GM21381 (cell line): ENCODE measurements at regions not wholly inside any gene's neighbourhood (a gene's known extent, or its start where the extent isn't known, plus 50 kb on each side); places are given as distances from the start of the nearest gene placed in this dataset.

Experiments
- ATAC-seq: cut with Tn5 transposase; IDR thresholded peaks from one replicate; pipeline ENCODE4 v1.9.1; 2021; ENCODE audit warnings: mild to moderate bottlenecking, moderate library complexity; ENCODE audit not compliant: unreplicated experiment

DNA sequence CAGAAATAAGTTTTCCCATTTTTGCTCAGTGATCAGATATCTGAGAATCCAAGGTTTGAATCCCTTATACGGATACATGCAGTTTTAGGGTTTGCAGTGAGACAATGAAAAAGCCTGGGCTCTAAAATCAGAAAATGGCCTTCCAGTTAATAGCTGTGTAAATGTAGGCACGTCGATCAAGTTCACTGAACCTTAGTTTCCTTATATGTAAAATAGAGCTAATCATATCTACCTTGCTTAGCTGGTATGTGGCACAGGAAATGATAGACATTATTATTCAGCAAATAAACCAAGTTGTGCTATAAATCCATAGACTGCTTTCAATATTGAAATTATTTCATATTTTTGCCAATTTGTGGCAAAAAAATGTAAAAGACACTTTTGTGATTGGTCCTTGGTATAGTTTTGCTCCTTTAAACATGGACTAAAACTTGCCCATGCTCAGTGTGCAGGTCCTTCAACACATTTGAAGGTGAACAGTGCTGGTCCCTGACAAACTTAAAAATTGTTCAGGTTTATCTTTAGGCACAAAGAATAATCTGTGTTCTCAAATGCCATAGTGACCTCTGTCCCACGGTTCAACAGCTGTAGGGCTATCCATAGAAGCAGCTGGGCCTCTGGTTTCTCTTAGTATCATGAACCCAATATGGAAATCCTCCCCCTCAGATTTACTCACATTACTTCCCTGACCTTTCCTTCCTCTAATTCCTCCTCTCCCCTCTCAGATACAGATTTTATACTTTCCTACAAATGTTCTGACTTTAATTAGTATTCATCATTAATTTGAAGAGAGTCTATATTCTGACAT, 51.0 kb downstream of the CCDC54 start:
- ATAC-seq, result no peak

GRCh38 chr3:107429320-107430181, 52.3 kb downstream of the CCDC54 start:
- ATAC-seq, result peak; percentile 36

DNA sequence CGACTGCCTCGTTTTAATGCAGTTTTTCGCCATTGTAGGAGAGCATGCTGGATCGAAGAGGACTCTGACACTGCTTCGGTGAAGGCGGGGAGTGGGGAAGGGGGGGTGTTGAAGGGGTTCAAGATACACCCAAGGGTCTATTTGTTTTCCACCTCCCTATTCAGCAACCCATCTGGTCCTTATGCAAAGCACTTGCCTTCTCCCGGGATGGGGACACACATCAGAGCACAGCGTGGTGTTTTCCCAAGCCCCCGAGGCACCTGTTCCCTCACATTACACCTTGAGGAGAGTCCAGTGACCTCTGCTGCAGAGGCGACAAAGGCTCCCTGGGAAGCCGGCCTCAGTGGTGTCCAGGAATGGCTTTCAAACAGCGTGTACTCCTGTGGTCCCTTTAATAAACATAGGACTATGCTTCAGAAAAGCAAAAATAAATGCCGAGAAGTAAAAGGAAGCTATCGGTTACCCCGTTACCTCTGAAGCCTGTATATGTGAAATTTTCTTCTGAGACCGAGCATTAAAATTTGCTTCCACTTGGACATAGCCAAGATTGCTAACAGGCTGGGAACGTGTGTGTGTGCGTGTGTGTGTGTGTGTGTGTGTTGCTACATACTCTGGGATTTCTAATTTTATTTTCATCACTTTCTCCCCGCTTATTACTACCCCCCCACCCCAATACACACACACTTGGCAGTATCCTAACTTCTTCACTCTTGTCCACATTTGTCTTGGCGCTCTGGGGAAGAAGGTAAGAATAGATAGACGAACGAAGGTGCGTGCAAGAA, 53.2 kb downstream of the CCDC54 start:
- ATAC-seq, result no peak

DNA sequence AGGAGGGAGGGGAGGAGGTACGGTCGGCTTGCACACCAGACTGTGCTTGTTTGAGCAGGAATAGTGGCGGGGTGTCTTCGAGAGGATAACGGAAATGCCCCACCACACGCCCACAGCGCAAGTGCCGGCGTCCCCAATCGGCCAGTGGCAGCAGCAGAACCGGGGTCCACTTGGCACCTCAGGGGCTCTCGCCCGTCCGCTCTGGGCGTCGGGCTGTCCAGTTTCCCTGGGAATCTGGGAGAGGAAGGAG, 53.7 kb downstream of the CCDC54 start:
- ATAC-seq, result peak; percentile 27

DNA sequence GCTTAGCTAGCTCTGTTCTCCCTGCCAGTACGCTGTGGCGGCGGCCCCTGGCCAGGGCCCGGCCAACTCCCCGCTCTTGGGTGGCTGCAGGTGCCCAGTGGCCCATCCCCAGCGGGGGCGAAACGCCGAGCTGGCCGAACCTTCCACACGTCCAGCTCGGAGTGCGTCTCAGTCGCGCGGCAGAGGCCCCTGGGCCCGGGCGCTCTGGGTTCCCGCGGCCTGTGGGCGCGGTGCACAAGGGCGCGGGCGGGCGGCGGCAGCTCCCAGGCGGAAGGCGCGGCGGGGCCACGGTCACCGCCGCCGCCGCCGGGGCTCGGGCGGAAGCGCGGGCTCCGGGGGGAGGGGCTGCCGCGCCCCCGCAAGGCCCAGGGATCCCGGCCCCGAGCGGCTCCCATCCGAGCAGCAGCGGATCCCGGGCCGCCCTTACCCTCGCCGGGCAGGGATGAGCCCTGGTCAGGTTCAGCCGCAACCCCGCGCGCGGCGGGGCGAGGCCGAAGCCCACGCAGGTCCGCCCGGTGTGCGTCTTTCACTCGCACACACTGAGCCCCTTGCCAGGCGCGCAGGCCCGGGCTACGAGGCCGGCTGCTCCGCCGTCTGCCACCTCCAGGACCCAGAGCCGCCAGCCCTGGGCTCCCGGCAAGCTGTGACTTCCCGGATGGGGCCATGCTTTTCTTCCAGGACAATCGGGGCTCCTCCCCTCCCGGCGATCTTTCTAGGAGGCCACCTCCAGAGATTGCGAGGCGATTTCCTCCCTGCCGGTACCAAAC, 54.2 kb downstream of the CCDC54 start:
- peak; percentile 67 for ATAC-seq

DNA sequence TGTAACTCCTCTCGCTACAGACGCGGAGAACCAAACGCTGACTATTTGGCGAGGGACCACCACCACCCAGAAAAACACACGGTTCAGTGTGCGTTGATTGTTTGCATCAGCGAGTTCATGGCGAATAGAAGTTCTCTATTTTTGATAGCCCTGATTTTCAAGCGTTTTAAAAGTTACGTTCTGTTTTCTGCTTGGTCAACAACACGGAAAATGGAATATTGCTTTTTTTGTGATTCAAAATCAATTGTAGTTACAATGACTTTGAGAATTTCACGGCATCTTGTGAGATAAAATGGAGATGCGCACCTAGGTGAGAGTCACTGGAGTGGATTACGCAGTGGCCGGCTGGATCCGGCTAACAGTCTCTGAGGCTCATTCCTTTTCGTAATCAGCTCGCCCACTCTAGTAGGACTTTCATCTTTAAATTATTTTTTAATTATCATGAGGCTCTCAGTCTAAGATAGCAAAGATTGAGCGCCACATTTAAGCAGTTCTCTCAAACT, 54.8 kb downstream of the CCDC54 start:
- ATAC-seq, result no peak

- ATAC-seq, result no peak
These were observed 55.4 kb downstream of the CCDC54 start for GRCh38 chr3:107432646-107433045.

DNA sequence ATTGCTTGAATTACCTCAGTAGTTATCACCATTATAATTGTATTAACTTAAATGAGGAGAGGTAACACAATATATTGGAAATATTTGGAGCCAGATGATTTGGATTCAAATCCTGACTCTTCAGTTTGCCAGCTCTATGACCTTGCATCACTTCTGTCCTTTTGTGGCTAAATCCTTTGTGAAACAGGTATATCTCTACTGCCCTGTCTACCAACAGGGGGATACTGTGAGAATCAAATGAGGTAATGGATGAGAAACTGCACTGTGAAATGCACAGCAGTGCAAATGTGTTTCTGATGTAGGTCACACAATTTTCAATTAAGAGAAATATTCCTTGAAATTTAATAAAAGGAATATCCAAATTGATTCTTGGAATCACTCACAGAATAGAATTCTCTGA, 58.8 kb downstream of the CCDC54 start:
- no peak for ATAC-seq

DNA sequence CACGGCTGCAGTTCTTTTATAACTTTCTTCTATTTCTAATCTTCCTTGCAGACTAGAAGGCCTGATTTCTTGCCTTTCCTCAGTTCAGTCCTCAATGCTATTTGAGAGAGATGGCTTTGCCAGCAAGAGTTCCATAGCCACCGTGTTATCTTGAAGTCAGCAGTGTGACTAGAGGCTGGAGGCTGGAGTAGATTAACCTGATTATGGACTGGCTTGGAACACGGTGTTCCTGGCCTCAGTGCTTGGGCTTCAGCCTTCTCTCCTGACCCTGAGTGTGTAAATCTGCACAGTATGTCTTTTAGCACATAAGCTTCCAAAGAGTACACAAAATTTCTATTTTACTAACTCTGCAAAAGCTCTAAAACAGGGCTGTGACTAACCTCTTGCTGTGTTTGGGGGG, 61.4 kb downstream of the CCDC54 start:
- no peak for ATAC-seq

GRCh38 chr3:107441617-107442016, 64.4 kb downstream of the CCDC54 start:
- no peak for ATAC-seq

DNA sequence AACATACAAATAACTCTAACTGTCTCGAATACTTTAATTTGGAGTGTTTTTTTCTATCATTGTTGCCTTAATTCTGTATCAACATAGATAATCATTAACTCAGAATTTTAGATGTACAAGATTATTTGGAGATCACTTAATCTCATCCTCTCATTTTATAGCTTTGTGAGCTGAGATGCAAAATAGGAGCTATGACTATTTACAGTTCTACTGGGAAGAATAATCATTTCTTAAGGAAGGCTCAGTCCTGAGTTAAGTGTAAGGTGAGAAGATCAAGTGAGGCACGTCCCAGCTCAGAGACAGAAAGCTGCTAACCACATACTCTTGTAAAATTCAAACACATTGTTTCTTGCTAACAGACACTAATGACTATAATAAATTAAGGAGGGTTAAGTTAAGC, 66.2 kb downstream of the CCDC54 start:
- ATAC-seq, result no peak

DNA sequence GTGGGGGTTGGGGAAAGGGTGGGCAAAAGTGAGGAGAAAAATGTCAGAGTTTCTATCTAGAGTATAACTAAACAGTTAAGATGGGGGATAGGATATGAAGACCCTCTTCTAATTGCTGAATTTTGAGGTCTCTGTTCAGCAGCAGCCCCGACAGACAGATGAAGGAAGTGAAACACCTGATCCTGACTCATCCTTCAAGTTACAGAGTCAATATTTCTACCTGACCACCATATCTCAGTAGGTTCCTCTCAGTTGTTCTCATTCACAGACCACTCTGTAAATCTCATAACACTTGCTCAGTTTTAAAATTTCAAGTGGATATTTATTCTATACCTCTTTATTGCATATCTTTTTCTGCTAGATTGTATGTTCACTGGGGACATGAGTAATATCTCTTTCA, 69.5 kb downstream of the CCDC54 start:
- ATAC-seq, result peak; percentile 58

- no peak for ATAC-seq
These were observed 72.4 kb upstream of the BBX start for GRCh38 chr3:107450254-107450893.

DNA sequence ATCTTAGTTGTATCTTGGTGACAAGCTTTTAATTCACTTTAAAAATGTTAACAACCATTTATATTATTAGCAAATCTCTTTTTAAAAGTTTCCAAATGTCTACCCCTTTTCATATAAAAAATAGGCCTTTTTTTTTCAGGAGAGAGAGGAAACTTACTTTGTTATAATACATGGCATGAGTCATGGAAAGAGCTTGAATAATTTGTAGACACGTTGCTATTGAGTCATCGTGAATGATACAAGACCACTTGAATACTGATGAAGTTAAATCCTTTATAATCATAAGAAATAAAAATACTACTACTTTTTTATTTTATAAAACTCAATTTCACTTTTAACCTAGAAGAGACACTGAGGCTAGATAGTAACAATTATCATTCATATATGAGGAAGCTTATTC, 70.3 kb upstream of the BBX start:
- ATAC-seq, result no peak

DNA sequence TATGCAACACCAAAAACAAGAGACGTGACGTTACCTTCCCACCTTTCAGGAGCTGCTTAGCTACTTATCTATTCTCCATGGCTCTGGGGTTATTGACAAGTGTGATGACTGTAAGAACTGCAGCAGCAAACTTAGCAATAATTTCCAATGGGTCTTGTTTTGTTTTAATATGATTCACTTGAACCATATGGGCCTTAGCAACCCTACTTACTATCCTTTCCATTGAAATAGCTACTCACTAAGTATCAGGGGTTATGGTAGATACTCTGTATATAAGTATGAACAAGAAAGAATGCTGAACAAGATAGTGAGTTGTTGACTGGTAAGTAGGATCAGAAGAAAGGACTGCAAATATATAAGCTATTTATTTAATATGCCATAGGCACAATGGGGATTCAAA, 69.3 kb upstream of the BBX start:
- ATAC-seq, result no peak

GRCh38 chr3:107455621-107456020, 67.1 kb upstream of the BBX start:
- no peak for ATAC-seq

GRCh38 chr3:107456501-107456900, 66.3 kb upstream of the BBX start:
- no peak for ATAC-seq

DNA sequence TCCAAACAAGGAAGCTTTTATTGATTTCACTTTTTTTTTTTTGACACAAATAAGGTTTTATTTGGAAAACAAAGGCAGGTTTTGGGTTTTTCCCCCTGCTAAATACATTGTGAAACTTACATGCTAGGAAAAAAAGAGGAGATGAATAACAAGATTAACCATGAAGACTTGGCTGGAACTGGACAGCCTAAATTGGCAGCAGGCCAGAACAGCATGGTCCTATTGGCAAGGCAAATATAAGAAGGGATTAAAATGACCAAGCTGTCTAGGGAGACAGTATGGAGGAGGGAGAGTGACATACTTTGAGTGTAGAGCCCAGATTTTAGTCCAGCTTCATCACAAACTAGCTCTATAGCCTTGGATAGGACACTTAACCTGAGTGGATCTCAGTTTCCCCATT, 63.9 kb upstream of the BBX start:
- ATAC-seq, result no peak

GRCh38 chr3:107461721-107462120, 61.0 kb upstream of the BBX start:
- ATAC-seq, result no peak

DNA sequence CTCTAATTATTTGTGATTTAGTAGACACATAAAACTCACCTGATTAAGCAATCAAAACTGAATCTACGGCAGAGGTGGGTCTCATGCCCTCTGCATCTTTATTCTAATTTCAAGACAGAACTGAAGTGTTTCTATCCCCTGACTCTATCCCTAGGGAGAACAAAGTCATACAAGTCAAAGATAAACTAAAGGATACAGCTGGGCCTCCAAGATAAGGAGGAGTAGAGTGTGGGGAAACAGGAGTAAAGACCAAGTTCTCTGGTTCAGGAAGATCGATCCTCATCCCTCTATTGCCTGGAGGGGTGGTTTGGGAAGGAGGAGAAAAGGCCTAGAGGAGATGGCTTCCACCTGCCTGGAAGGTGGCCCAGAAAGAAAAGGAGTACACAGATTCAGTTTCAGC, 58.7 kb upstream of the BBX start:
- ATAC-seq, result no peak
